ENCODE measurements at regions not wholly inside any gene's neighbourhood (a gene's known extent, or its start where the extent isn't known, plus 50 kb on each side); places are given as distances from the start of the nearest gene placed in this dataset.
A peak's percentile ranks its signal among the peaks of the same experiment; 100 is the strongest.

DNA sequence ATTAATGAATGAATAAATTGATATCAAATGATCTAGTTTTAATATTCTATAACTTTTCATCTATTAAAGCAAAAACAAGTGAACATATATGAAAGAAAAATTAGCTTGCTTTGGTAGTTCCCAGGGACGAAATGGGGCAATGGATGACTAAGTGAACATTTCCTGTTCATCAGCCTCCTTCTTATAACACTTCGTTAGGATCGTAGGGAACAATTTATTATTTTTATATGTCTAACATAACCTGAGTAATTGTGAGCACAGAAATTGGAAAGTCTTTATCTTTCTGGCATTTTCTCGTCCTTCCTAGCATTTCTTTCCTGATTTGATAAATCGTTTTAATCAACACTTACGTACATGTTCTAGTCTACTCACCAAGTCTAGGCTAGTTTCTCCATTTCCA lies 59.1 kb upstream of the PPP1R3C start (continued):
- TF ChIP-seq, protein P1, sequence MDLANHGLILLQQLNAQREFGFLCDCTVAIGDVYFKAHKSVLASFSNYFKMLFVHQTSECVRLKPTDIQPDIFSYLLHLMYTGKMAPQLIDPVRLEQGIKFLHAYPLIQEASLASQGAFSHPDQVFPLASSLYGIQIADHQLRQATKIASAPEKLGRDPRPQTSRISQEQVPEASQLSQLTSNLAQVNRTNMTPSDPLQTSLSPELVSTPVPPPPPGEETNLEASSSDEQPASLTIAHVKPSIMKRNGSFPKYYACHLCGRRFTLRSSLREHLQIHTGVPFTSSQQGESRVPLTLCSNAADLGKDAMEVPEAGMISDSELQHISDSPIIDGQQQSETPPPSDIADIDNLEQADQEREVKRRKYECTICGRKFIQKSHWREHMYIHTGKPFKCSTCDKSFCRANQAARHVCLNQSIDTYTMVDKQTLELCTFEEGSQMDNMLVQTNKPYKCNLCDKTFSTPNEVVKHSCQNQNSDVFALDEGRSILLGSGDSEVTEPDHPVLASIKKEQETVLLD (IDR thresholded peaks at IDR 0.05): no peak
- TF ChIP-seq NCOA6 (IDR thresholded peaks at IDR 0.05) (no peak), MCM5 (IDR thresholded peaks at IDR 0.05; ENCODE audit: low read depth) (no peak)

- H3K27me3 ChIP-seq (ENCODE audit: control insufficient read depth in 2 of 2, insufficient read depth in 2 of 2, low read length in 2 of 2): no peaks in the 10 kb centered on the region
- no peaks in the 10 kb centered on the region for H3K36me3 ChIP-seq (ENCODE audit: control insufficient read depth, insufficient read depth, low read length)
- in situ Hi-C loops (cut with MboI) (loop anchor here (5.0 kb wide), 2 partner anchors 54 to 139 kb away; no protein-coding TSS in a partner anchor), intact Hi-C loops (cut with micrococcal nuclease) (loop anchor here (5.0 kb wide), 2 partner anchors 194 to 304 kb away; no protein-coding TSS in a partner anchor)
- H3K9me1 ChIP-seq (ENCODE audit: control insufficient read depth, insufficient read depth, low read length): no peaks in the 10 kb centered on the region
- H3K4me2 ChIP-seq (ENCODE audit: insufficient read depth, low read length): no peak overlapping the region
- CTCF ChIA-PET (ENCODE audit: low intra/inter-chr PET ratio): no interaction called here
- DNase-seq (ENCODE audit: extremely low read depth in 1 of 4, low spot score in 3 of 4): no peak
- ATAC-seq: peak; percentile 71
- H3K79me2 ChIP-seq (ENCODE audit: control insufficient read depth, insufficient read depth, low read length): no peaks in the 10 kb centered on the region
- POLR2A ChIA-PET: no interaction called here
- no peak overlapping the region for H3K4me3 ChIP-seq
- no peak overlapping the region for H3K9ac ChIP-seq (ENCODE audit: insufficient read depth in 1 of 2, low read depth in 2 of 2, low read length in 2 of 2)
- H4K20me1 ChIP-seq (replicated peaks; ENCODE audit: control insufficient read depth, insufficient read depth, low read length): no peaks in the 10 kb centered on the region
- no peaks in the 10 kb centered on the region for H3K9me3 ChIP-seq (replicated peaks; ENCODE audit: control insufficient read depth, insufficient read depth, low read depth, low read length)
- WGBS (ENCODE audit: insufficient coverage, low coverage, missing lambda C conversion rate): 35% methylated on average over 3 of the region's 3 CpGs
- H3K27ac ChIP-seq (ENCODE audit: extremely low read depth, low read depth, low read length): no peak overlapping the region
- no TSS peak for BruUV-seq (replicated peaks)
- peak overlapping the region; percentile 45; the same call in 1 of the 2 replicates for H2AFZ ChIP-seq (ENCODE audit: low read depth, low read length)
- peaks cover 0 to 6% of the 10 kb centered on the region in 2 experiments; a peak in 2 of 5 replicates for H3K4me1 ChIP-seq (replicated peaks in 1 of 2; ENCODE audit: control insufficient read depth in 2 of 2, insufficient read depth in 2 of 2, low read length in 2 of 2)
- FAIRE-seq: no peak
- TF ChIP-seq ZNF239 (CRISPR knock-in tag; IDR thresholded peaks at IDR 0.05) (peak; percentile 49; the same call in 1 of the 2 replicates), CBX8 (IDR thresholded peaks at IDR 0.05; ENCODE audit: borderline replicate concordance, extremely low read depth, low read depth, low read length, poor library complexity, severe bottlenecking) (no peak), MCM3 (IDR thresholded peaks at IDR 0.05) (no peak), MECOM (CRISPR knock-in tag; IDR thresholded peaks at IDR 0.05) (0 out of 2 replicates have a peak, but pooled peaks have one; percentile 45)
- TF ChIP-seq, protein P2, sequence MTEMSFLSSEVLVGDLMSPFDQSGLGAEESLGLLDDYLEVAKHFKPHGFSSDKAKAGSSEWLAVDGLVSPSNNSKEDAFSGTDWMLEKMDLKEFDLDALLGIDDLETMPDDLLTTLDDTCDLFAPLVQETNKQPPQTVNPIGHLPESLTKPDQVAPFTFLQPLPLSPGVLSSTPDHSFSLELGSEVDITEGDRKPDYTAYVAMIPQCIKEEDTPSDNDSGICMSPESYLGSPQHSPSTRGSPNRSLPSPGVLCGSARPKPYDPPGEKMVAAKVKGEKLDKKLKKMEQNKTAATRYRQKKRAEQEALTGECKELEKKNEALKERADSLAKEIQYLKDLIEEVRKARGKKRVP (CRISPR knock-in tag; IDR thresholded peaks at IDR 0.05): peak; percentile 76
Measured at GRCh38 chr10:91690996-91691676, 58.3 kb upstream of the PPP1R3C start.
